HG03571 (cell line): ENCODE measurements at regions not wholly inside any gene's neighbourhood (a gene's known extent, or its start where the extent isn't known, plus 50 kb on each side); places are given as distances from the start of the nearest gene placed in this dataset.

Experiments
- ATAC-seq: cut with Tn5 transposase; IDR thresholded peaks from one replicate; pipeline ENCODE4 v1.9.1; 2021; ENCODE audit not compliant: unreplicated experiment

DNA sequence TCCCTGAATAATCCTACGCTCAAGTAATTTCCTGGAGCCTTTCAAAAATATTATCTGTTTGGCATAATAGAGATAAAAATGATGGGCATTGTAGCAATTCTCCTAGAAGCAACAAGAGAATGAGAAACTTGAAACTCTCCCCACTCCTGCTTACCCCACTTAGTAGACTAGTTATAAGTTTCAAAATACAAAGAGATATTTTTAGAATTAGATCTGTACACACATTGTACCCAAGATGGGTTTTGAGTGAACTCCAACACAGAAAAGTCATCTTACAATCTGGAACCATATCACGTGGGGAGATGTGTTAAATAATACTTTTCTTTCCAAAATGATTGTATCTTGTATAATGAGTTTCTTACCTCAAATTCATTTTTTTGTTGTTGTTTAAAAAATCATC is 484.9 kb downstream of the LPIN1 start:
- ATAC-seq, result no peak

DNA sequence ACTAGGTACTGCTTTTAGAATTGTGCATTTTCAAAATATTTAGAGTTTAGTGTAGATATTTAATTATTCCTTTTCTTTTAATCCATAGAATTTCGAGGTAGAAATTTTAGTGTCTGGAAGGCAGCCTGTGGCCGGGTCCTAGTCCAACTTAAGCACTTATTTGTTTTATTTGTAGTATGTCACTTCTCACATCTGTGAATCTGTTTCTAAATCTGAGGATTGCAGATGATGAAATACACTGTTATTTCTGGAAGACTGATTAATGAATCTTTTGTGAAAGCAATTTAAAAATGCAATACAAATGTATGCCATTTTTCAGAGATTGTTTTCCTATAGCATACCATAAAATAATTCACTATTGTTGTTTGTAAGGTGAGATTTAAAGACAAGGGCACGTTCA is 483.9 kb upstream of the TRIB2 start:
- ATAC-seq, result no peak

- no peak for ATAC-seq
Measured at GRCh38 chr2:12236136-12236844, 480.4 kb upstream of the TRIB2 start.

GRCh38 chr2:12240206-12240605 is 476.5 kb upstream of the TRIB2 start:
- ATAC-seq, result no peak

- no peak for ATAC-seq
Measured at GRCh38 chr2:12243381-12243780, 473.4 kb upstream of the TRIB2 start.

- no peak for ATAC-seq
Measured at GRCh38 chr2:12244070-12244469, 472.7 kb upstream of the TRIB2 start.

DNA sequence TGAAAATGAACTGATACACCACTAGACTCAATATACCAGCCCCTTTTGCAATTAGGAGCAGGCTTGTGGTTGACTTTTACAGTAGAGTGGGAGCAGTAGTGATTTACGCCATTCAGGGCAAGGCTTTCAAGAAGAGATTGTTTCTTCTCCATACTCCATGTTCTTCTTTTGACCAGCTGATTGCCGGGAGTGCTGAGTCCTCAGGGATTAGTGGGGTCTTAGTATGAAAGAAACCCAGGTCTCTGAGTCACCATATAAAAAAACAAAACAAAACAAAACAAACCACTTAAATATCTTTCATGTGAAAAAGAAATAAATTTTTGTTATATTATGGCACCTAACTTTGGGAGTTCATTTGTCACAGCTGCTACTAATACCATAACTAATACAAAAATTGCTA is 465.6 kb upstream of the TRIB2 start:
- ATAC-seq, result no peak

DNA sequence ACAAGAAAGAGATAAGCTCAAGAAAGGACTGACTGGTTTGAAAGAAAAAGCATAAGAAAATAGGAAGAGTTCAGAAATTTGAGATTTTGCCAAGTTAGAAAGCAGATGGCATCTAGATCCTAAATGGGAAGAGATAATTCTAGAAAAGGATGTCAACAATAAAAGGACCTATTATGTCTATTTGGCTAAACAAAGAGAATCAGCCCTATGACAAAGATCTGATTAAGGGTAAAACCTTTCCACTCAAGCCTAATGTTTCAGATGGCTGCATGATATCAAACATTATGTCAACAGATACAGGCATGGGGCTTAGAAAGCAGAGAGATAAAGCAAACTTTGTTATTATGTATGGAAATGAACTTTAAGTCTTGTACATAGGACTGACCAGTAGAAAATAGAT is 465.0 kb upstream of the TRIB2 start:
- ATAC-seq, result no peak

DNA sequence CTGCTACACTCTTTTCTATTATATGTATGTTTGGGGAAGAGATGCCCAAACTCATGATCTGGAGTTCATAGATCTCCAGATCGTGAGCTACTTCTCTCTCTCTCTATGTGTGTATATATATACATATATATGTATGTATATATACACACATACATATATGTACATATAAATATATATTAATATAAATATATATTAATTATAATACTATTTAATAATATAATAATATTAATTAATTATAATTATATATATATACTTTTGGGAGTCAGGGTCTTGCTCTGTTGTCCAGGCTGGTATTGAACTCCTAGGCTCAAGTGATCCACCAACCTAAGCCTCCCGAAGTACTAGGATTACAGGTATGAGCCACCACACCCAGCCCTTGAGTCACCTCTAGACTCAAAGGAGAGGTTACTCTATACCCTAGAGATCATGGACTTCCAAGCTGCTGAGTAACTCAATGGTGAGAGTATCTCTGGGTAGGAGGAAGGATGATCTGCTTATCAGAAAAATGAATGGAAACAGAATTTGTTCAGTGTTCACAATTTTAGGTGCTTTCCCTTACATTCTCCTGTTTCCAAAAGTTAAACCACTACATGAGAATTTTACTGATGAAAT is 463.5 kb upstream of the TRIB2 start:
- ATAC-seq, result no peak

- no peak for ATAC-seq
Measured at GRCh38 chr2:12254280-12254860, 462.4 kb upstream of the TRIB2 start.

- ATAC-seq, result no peak
Measured at GRCh38 chr2:12256206-12256605, 460.5 kb upstream of the TRIB2 start.

GRCh38 chr2:12257476-12257875 is 459.3 kb upstream of the TRIB2 start:
- ATAC-seq, result no peak

GRCh38 chr2:12259493-12259892 is 457.2 kb upstream of the TRIB2 start:
- no peak for ATAC-seq

GRCh38 chr2:12261986-12262680 is 454.6 kb upstream of the TRIB2 start:
- no peak for ATAC-seq

- ATAC-seq, result no peak
Measured at GRCh38 chr2:12262681-12263436, 453.9 kb upstream of the TRIB2 start.

- no peak for ATAC-seq
Measured at GRCh38 chr2:12263730-12264129, 453.0 kb upstream of the TRIB2 start.

- ATAC-seq, result no peak
Measured at GRCh38 chr2:12264146-12264545, 452.6 kb upstream of the TRIB2 start.

DNA sequence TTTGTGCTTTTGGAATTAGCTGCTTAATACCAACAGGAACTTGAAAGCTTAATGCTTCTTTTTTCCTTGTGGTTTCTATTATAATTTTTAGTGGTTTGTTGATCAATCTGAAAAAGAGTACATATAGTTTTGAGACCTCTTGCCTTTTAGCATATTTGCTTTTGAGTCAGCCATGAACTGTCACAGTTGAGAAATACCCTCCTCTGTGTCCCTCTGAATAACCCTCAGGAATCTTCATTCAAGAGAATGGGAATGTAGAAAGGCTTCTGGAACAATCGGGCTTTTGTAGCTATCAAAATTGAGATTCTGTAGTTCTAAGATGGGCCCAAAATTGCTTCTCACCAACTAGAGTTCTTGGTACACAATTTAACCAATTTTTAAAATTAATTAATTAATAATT is 451.1 kb upstream of the TRIB2 start:
- ATAC-seq, result no peak

DNA sequence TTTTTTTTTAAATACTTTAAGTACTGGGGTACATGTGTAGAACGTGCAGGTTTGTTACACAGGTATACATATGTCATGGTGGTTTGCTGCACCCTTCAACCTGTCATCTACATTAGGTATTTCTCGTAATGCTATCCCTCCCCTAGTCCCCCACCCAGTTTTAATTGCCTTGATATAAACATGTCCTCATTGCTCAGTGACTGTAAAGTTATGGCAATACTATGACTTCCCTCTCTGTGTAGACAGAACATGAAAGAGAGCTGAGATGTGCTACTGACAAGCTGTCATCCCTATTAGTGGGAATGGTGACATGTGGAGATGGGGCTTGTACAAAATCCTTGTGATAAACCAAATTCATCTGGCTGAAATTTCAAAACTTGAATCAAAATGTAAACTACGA is 449.7 kb upstream of the TRIB2 start:
- ATAC-seq, result no peak

- ATAC-seq, result no peak
Measured at GRCh38 chr2:12269041-12269972, 447.4 kb upstream of the TRIB2 start.
